HL-60 (cell line): ENCODE measurements at regions not wholly inside any gene's neighbourhood (a gene's known extent, or its start where the extent isn't known, plus 50 kb on each side); places are given as distances from the start of the nearest gene placed in this dataset.

Experiments used
- GABPA ChIP-seq: IDR thresholded peaks from 2 replicates; pipeline ENCODE4 v1.6.1; 2012; ENCODE audit warnings: low read depth
- POLR2AphosphoS5 ChIP-seq: IDR thresholded peaks from 2 replicates; pipeline ENCODE4 v1.6.1; 2012; ENCODE audit warnings: low read depth
- TF ChIP-seq, protein P1 (sequence below): IDR thresholded peaks from one replicate; pipeline ENCODE4 v1.5.1; 2011; ENCODE audit warnings: low read length, control low read depth, inconsistent platforms; ENCODE audit not compliant: insufficient read depth

DNA sequence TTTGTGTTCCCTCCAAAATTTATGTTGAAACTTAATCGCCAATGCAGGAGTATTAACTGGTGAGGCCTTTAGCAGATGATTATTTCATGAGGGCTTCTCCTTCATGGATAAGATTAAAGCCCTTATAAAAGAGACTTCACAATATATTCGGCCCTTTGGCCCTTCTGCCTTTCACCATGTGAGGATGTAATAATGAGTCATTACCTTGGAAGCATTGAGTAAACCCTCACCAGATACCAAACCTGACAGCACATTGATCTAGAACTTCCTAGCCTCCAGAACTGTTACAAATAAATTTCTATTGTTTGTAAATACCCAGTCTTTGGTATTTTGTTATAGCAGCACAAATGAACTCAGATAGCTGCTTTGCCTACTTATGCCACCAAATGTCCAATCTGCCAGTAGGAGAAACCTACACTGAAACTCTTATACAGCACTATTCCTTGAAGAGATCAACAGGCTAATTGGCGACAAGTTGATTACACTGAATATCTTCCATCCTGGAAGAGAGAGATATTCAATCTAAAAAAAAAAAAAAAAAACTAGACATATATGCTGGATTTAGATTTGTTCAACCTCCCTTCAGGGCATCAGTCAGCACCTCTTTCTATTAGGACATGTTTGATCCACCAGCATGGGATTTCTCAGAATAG lies 125.9 kb upstream of the COL5A2 start:
- TF ChIP-seq POLR2AphosphoS5 (no peak), GABPA (no peak)
- TF ChIP-seq, protein P1, sequence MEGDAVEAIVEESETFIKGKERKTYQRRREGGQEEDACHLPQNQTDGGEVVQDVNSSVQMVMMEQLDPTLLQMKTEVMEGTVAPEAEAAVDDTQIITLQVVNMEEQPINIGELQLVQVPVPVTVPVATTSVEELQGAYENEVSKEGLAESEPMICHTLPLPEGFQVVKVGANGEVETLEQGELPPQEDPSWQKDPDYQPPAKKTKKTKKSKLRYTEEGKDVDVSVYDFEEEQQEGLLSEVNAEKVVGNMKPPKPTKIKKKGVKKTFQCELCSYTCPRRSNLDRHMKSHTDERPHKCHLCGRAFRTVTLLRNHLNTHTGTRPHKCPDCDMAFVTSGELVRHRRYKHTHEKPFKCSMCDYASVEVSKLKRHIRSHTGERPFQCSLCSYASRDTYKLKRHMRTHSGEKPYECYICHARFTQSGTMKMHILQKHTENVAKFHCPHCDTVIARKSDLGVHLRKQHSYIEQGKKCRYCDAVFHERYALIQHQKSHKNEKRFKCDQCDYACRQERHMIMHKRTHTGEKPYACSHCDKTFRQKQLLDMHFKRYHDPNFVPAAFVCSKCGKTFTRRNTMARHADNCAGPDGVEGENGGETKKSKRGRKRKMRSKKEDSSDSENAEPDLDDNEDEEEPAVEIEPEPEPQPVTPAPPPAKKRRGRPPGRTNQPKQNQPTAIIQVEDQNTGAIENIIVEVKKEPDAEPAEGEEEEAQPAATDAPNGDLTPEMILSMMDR, result no peak
